ENCODE measurements at regions not wholly inside any gene's neighbourhood (a gene's known extent, or its start where the extent isn't known, plus 50 kb on each side); places are given as distances from the start of the nearest gene placed in this dataset.

- Histone ChIP-seq H3K4me3 (no peak overlapping the region), H3K4me1 (no peaks in the 10 kb centered on the region), H3K27ac (peak overlapping the region; percentile 58 to 65), H3K27me3 (no peaks in the 10 kb centered on the region), H3K9me3 (no peaks in the 10 kb centered on the region), H3K36me3 (no peaks in the 10 kb centered on the region)
- intact Hi-C loops (cut with DNase I; ENCODE audit: low total_unique reads), result no loop called here
- peak in 1 of 2 donors; percentile 17 for DNase-seq
- TF ChIP-seq, protein P1, sequence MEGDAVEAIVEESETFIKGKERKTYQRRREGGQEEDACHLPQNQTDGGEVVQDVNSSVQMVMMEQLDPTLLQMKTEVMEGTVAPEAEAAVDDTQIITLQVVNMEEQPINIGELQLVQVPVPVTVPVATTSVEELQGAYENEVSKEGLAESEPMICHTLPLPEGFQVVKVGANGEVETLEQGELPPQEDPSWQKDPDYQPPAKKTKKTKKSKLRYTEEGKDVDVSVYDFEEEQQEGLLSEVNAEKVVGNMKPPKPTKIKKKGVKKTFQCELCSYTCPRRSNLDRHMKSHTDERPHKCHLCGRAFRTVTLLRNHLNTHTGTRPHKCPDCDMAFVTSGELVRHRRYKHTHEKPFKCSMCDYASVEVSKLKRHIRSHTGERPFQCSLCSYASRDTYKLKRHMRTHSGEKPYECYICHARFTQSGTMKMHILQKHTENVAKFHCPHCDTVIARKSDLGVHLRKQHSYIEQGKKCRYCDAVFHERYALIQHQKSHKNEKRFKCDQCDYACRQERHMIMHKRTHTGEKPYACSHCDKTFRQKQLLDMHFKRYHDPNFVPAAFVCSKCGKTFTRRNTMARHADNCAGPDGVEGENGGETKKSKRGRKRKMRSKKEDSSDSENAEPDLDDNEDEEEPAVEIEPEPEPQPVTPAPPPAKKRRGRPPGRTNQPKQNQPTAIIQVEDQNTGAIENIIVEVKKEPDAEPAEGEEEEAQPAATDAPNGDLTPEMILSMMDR (IDR thresholded peaks at IDR 0.05), result no peak
- TF ChIP-seq POLR2A (IDR thresholded peaks at IDR 0.05), result no peak
Measured at GRCh38 chr10:111297351-111297848, 220.6 kb downstream of the ADRA2A start.

GRCh38 chr10:111298031-111298430 is 221.2 kb downstream of the ADRA2A start:
- TF ChIP-seq POLR2A (IDR thresholded peaks at IDR 0.05), result no peak
- TF ChIP-seq, protein P1 (IDR thresholded peaks at IDR 0.05), result no peak
- intact Hi-C loops (cut with DNase I; ENCODE audit: low total_unique reads), result no loop called here
- Histone ChIP-seq H3K36me3 (no peaks in the 10 kb centered on the region), H3K9me3 (no peaks in the 10 kb centered on the region), H3K27ac (peak overlapping the region; percentile 58 to 65), H3K4me1 (no peaks in the 10 kb centered on the region), H3K27me3 (no peaks in the 10 kb centered on the region), H3K4me3 (no peak overlapping the region)
- no peak for DNase-seq

GRCh38 chr10:111299037-111299436 is 222.2 kb downstream of the ADRA2A start:
- intact Hi-C loops (cut with DNase I; ENCODE audit: low total_unique reads), result no loop called here
- no peaks in the 10 kb centered on the region for H3K36me3 ChIP-seq
- TF ChIP-seq, protein P1 (IDR thresholded peaks at IDR 0.05), result no peak
- no peak for TF ChIP-seq POLR2A (IDR thresholded peaks at IDR 0.05)
- H3K27ac ChIP-seq, result no peak overlapping the region
- no peaks in the 10 kb centered on the region for H3K4me1 ChIP-seq
- H3K9me3 ChIP-seq, result no peaks in the 10 kb centered on the region
- DNase-seq, result no peak
- H3K4me3 ChIP-seq, result no peak overlapping the region
- no peaks in the 10 kb centered on the region for H3K27me3 ChIP-seq

GRCh38 chr10:111303887-111304286 is 227.1 kb downstream of the ADRA2A start:
- no peak overlapping the region for H3K4me3 ChIP-seq
- no peaks in the 10 kb centered on the region for H3K36me3 ChIP-seq
- no peaks in the 10 kb centered on the region for H3K4me1 ChIP-seq
- no peaks in the 10 kb centered on the region for H3K9me3 ChIP-seq
- TF ChIP-seq, protein P1 (IDR thresholded peaks at IDR 0.05), result no peak
- no peak for TF ChIP-seq POLR2A (IDR thresholded peaks at IDR 0.05)
- no peak overlapping the region for H3K27ac ChIP-seq
- DNase-seq, result no peak
- intact Hi-C loops (cut with DNase I; ENCODE audit: low total_unique reads), result no loop called here
- no peaks in the 10 kb centered on the region for H3K27me3 ChIP-seq

GRCh38 chr10:111316722-111317212 is 239.9 kb downstream of the ADRA2A start:
- DNase-seq, result no peak
- H3K9me3 ChIP-seq, result no peaks in the 10 kb centered on the region
- peak overlapping the region in 1 of 2 donors; percentile 5 for H3K27ac ChIP-seq
- TF ChIP-seq, protein P1 (IDR thresholded peaks at IDR 0.05), result no peak
- intact Hi-C loops (cut with DNase I; ENCODE audit: low total_unique reads), result no loop called here
- H3K36me3 ChIP-seq, result no peaks in the 10 kb centered on the region
- peak overlapping the region in 1 of 2 donors; percentile 9 for H3K4me3 ChIP-seq
- no peaks in the 10 kb centered on the region for H3K27me3 ChIP-seq
- H3K4me1 ChIP-seq, result no peaks in the 10 kb centered on the region
